GM23338 (cell line): ENCODE measurements at regions not wholly inside any gene's neighbourhood (a gene's known extent, or its start where the extent isn't known, plus 50 kb on each side); places are given as distances from the start of the nearest gene placed in this dataset.

ENCODE experiments used
- CTCF ChIP-seq, 2 experiments: fragments of 200-600 bp in 1 of 2; sonication (generic) in 1 of 2; conservative IDR thresholded peaks; 2 replicates each; pipeline versions ENCODE4 v1.5.1 to v1.6.1; 2016 to 2017; ENCODE audit warnings: antibody characterized with exemption in 2 of 2, low read depth in 2 of 2, mild to moderate bottlenecking in 2 of 2, moderate library complexity in 1 of 2
- EZH2 ChIP-seq: fragments of 200-600 bp; sonication (generic); IDR thresholded peaks from one replicate; pipeline ENCODE4 v1.8.0; 2017; ENCODE audit warnings: antibody characterized with exemption, mild to moderate bottlenecking, low read depth; ENCODE audit not compliant: unreplicated experiment
- JUNB ChIP-seq: IDR thresholded peaks from one replicate; pipeline ENCODE4 v1.6.1; 2016; ENCODE audit warnings: antibody characterized with exemption; ENCODE audit not compliant: unreplicated experiment
- NANOG ChIP-seq: IDR thresholded peaks from 2 replicates; pipeline ENCODE4 v1.6.1; 2016; ENCODE audit warnings: antibody characterized with exemption, borderline replicate concordance
- POLR2AphosphoS5 ChIP-seq: IDR thresholded peaks from 2 replicates; pipeline ENCODE4 v1.6.1; 2016; ENCODE audit warnings: antibody characterized with exemption, low read depth
- REST ChIP-seq: IDR thresholded peaks from one replicate; pipeline ENCODE4 v1.6.1; 2018; ENCODE audit warnings: antibody characterized with exemption; ENCODE audit not compliant: unreplicated experiment
- STAT1 ChIP-seq: IDR thresholded peaks from one replicate; pipeline ENCODE4 v1.6.1; 2016; ENCODE audit warnings: antibody characterized with exemption; ENCODE audit not compliant: unreplicated experiment
- ZNF114 ChIP-seq: fragments of 250-450 bp; sonication (Bioruptor Pico); IDR thresholded peaks from 2 replicates; pipeline ENCODE4 v1.5.0; 2020; ENCODE audit warnings: mild to moderate bottlenecking, moderate library complexity
- ZNF331 ChIP-seq: fragments of 250-450 bp; sonication (Bioruptor Pico); IDR thresholded peaks from 2 replicates; pipeline ENCODE4 v1.5.0; 2020; ENCODE audit warnings: low read depth, mild to moderate bottlenecking, moderate library complexity
- ZNF462 ChIP-seq: fragments of 250-450 bp; sonication (Bioruptor Pico); IDR thresholded peaks from 2 replicates; pipeline ENCODE4 v1.5.0; 2020; ENCODE audit warnings: mild to moderate bottlenecking, moderate library complexity

- TF ChIP-seq ZNF462 (CRISPR knock-in tag) (no peak), EZH2 (no peak), POLR2AphosphoS5 (no peak), JUNB (no peak), CTCF (conservative IDR thresholded peaks at IDR 0.05; ENCODE audit: low read depth in 2 of 2) (no peak), NANOG (no peak), REST (no peak), STAT1 (no peak), ZNF331 (CRISPR knock-in tag) (no peak), ZNF114 (no peak)
These were observed 428.2 kb upstream of the ETAA1 start (continued) for GRCh38 chr2:66968946-66969345.
